K562 (cell line): ENCODE measurements at regions not wholly inside any gene's neighbourhood (a gene's known extent, or its start where the extent isn't known, plus 50 kb on each side); places are given as distances from the start of the nearest gene placed in this dataset.

ENCODE experiments used
- ATAC-seq: fragments of 200-7000 bp; cut with Tn5 transposase; 3 replicates; pipeline ENCODE4 v1.9.1; 2020; ENCODE audit warnings: moderate library complexity
- BruUV-seq: library from RNA; stranded (reverse); fragments of 400-500 nt; replicated peaks from 2 replicates; lab custom pipeline; 2021; lab: Mats Ljungman, UMichigan
- CTCF ChIA-PET: fragments of 300-600 bp; formaldehyde crosslinking; extraction: SDS; loops from one replicate; lab custom pipeline; 2021; ENCODE audit warnings: low intra/inter-chr PET ratio; lab: Yijun Ruan, JAX
- POLR2A ChIA-PET: fragments of 300-600, 350-650 bp; sonication (Branson Sonifier 250); formaldehyde crosslinking; extraction: SDS; loops from one replicate; lab custom pipeline; 2021; ENCODE audit warnings: antibody characterized with exemption, inconsistent platforms; lab: Yijun Ruan, JAX
- DNase-seq, 4 experiments: peaks; one replicate each; pipeline versions ENCODE4 v3.0.0 to v3.0.0-alpha.2; 2011 to 2018; ENCODE audit warnings: low spot score in 3 of 4, mixed read lengths in 3 of 4; ENCODE audit errors: extremely low read depth in 1 of 4
- FAIRE-seq: peaks from 2 replicates; lab custom pipeline; 2011; peaks lifted over from hg19 to GRCh38; lab: Jason Lieb, UNC
- H2AFZ ChIP-seq: 2 replicates; pipeline ENCODE4 v1.6.0; 2011; ENCODE audit warnings: low read depth, low read length, control low read depth, inconsistent platforms
- H3K27ac ChIP-seq: fragments of 200-600 bp; 3 replicates; pipeline ENCODE4 v1.8.0; 2011; ENCODE audit warnings: low read depth, mild to moderate bottlenecking, control low read depth, inconsistent platforms, low read length, moderate library complexity, mixed read lengths; ENCODE audit errors: extremely low read depth
- H3K27me3 ChIP-seq, 2 experiments: fragments of 300-600 bp in 1 of 2; 2 replicates in 1 of 2; 3 replicates in 1 of 2; pipeline versions ENCODE4 v1.6.0 to v1.8.0; 2011; ENCODE audit warnings: inconsistent platforms in 2 of 2, low read length in 2 of 2, mild to moderate bottlenecking in 1 of 2, mixed read lengths in 1 of 2, moderate library complexity in 1 of 2; ENCODE audit not compliant: control insufficient read depth in 2 of 2, insufficient read depth in 2 of 2
- H3K36me3 ChIP-seq: fragments of 300-600 bp; 3 replicates; pipeline ENCODE4 v1.8.0; 2011; ENCODE audit warnings: mild to moderate bottlenecking, low read length, inconsistent platforms; ENCODE audit not compliant: control insufficient read depth, insufficient read depth
- H3K4me1 ChIP-seq, 2 experiments: fragments of 200-600 bp in 1 of 2; replicated peaks in 1 of 2; 2 replicates in 1 of 2; 3 replicates in 1 of 2; pipeline versions ENCODE4 v1.5.1 to v1.8.0; 2011; ENCODE audit warnings: inconsistent platforms in 2 of 2, low read length in 2 of 2, mild to moderate bottlenecking in 1 of 2, mixed read lengths in 1 of 2, moderate library complexity in 1 of 2; ENCODE audit not compliant: control insufficient read depth in 2 of 2, insufficient read depth in 2 of 2
- H3K4me2 ChIP-seq: 2 replicates; pipeline ENCODE4 v1.6.1; 2011; ENCODE audit warnings: low read length, control low read depth, inconsistent platforms, mixed read lengths; ENCODE audit not compliant: insufficient read depth
- H3K4me3 ChIP-seq: fragments of 200-600 bp; sonication (generic), shearing (Covaris generic); 2 replicates; pipeline ENCODE4 v1.5.1; 2016; ENCODE audit warnings: control low read depth, inconsistent platforms
- H3K79me2 ChIP-seq: fragments of 200-600 bp; 3 replicates; pipeline ENCODE4 v1.8.0; 2011; ENCODE audit warnings: low read length, inconsistent platforms; ENCODE audit not compliant: control insufficient read depth, insufficient read depth
- H3K9ac ChIP-seq, 2 experiments: 2 replicates each; pipeline versions ENCODE4 v1.6.0 to v1.6.1; 2011; ENCODE audit warnings: low read depth in 2 of 2, low read length in 2 of 2, control low read depth in 1 of 2, inconsistent platforms in 1 of 2, mild to moderate bottlenecking in 1 of 2, mixed read lengths in 1 of 2; ENCODE audit not compliant: insufficient read depth in 1 of 2
- H3K9me1 ChIP-seq: one replicate; pipeline ENCODE4 v1.6.0; 2011; ENCODE audit warnings: inconsistent platforms, mild to moderate bottlenecking, low read length, moderate library complexity; ENCODE audit not compliant: control insufficient read depth, insufficient read depth
- H3K9me3 ChIP-seq: replicated peaks from 2 replicates; pipeline ENCODE4 v1.5.1; 2011; ENCODE audit warnings: low read depth, low read length, inconsistent platforms; ENCODE audit not compliant: control insufficient read depth, insufficient read depth
- H4K20me1 ChIP-seq: replicated peaks from 2 replicates; pipeline ENCODE4 v1.6.1; 2011; ENCODE audit warnings: low read length, inconsistent platforms, mixed read lengths; ENCODE audit not compliant: control insufficient read depth, insufficient read depth
- ETV5 ChIP-seq: sonication (generic); formaldehyde crosslinking; IDR thresholded peaks from 2 replicates; pipeline ENCODE4 v1.4.0; 2020; ENCODE audit warnings: low read depth, mild to moderate bottlenecking, missing genetic modification reagents
- MAFG ChIP-seq: fragments of 450-650 bp; conservative IDR thresholded peaks from 2 replicates; pipeline ENCODE4 v1.6.1; 2016; ENCODE audit warnings: missing genetic modification characterization, missing compliant biosample characterization
- POLR2B ChIP-seq: fragments of 450-650 bp; IDR thresholded peaks from 2 replicates; pipeline ENCODE4 v1.6.1; 2018; ENCODE audit warnings: low read depth; ENCODE audit not compliant: partially characterized antibody
- SREBF2 ChIP-seq: sonication (generic); formaldehyde crosslinking; IDR thresholded peaks from 2 replicates; pipeline ENCODE4 v1.4.0; 2020; ENCODE audit warnings: mild to moderate bottlenecking, missing genetic modification reagents
- TAF9B ChIP-seq: fragments of 450-650 bp; IDR thresholded peaks from 2 replicates; pipeline ENCODE4 v1.6.1; 2018; ENCODE audit warnings: mild to moderate bottlenecking; ENCODE audit not compliant: partially characterized antibody
- WGBS: fragments of 100-300 bp; shearing (Covaris generic); methylation state at CpG from one replicate; pipeline ENCODE4 v1.1.6; 2016; ENCODE audit warnings: low coverage, mixed read lengths; ENCODE audit not compliant: insufficient coverage; ENCODE audit errors: missing lambda C conversion rate; 5-methylcytosine and 5-hydroxymethylcytosine counted together
- in situ Hi-C: fragments of 300-500 bp; cut with MboI; formaldehyde crosslinking; loops from 4 replicates; pipeline ENCODE4 v1.15.0; 2018; ENCODE audit warnings: inconsistent platforms, mixed read lengths
- intact Hi-C: fragments of 100-400 bp; cut with micrococcal nuclease; formaldehyde crosslinking; loops from 2 replicates; pipeline ENCODE4 v1.14.2; 2022
- TF ChIP-seq, protein P1 (sequence below): fragments of 200-800 bp; sonication (Bioruptor generic); IDR thresholded peaks from 2 replicates; pipeline ENCODE4 v1.6.1; 2016; ENCODE audit warnings: missing genetic modification characterization, missing compliant biosample characterization
- TF ChIP-seq, protein P2 (sequence below), 2 experiments: fragments of 450-650 bp in 1 of 2; sonication (generic) in 1 of 2; formaldehyde crosslinking in 1 of 2; IDR thresholded peaks in 1 of 2; conservative IDR thresholded peaks in 1 of 2; 2 replicates each; pipeline versions ENCODE4 v1.6.1 to v1.8.1; 2016 to 2023; ENCODE audit warnings: mild to moderate bottlenecking in 2 of 2, moderate library complexity in 2 of 2, inconsistent platforms in 1 of 2, missing genetic modification reagents in 1 of 2
- TF ChIP-seq, protein P3 (sequence below), 3 experiments: fragments of 200-800 bp in 1 of 3; sonication (Bioruptor generic) in 1 of 3; sonication (generic) in 1 of 3; formaldehyde crosslinking in 1 of 3; IDR thresholded peaks; 2 replicates each; pipeline versions ENCODE4 v1.6.1 to v1.8.0; 2016 to 2022; ENCODE audit warnings: mild to moderate bottlenecking in 2 of 3, missing compliant biosample characterization in 2 of 3, missing genetic modification characterization in 2 of 3, missing genetic modification reagents in 1 of 3

DNA sequence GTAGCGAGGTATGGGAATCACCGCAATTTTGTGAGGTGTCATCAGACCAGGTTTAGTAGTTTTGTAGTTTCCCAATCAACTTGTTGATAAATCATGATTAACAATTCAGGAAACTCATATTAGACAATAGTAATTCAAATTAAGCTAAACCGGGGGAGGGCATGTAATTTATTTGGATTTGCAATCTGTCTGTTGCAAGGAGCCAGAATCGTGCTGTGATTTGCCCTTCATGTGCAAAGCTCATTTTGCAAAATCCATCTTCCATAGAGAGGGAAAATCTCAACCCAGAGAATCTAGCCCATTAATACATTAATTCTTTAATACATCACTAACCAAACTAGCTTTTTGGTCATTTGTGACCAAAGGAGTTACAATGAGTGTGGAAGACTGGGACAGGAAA, 164.7 kb upstream of the TRPM3 start:
- no peak for TF ChIP-seq POLR2B
- no peak for TF ChIP-seq TAF9B
- TF ChIP-seq, protein P1, sequence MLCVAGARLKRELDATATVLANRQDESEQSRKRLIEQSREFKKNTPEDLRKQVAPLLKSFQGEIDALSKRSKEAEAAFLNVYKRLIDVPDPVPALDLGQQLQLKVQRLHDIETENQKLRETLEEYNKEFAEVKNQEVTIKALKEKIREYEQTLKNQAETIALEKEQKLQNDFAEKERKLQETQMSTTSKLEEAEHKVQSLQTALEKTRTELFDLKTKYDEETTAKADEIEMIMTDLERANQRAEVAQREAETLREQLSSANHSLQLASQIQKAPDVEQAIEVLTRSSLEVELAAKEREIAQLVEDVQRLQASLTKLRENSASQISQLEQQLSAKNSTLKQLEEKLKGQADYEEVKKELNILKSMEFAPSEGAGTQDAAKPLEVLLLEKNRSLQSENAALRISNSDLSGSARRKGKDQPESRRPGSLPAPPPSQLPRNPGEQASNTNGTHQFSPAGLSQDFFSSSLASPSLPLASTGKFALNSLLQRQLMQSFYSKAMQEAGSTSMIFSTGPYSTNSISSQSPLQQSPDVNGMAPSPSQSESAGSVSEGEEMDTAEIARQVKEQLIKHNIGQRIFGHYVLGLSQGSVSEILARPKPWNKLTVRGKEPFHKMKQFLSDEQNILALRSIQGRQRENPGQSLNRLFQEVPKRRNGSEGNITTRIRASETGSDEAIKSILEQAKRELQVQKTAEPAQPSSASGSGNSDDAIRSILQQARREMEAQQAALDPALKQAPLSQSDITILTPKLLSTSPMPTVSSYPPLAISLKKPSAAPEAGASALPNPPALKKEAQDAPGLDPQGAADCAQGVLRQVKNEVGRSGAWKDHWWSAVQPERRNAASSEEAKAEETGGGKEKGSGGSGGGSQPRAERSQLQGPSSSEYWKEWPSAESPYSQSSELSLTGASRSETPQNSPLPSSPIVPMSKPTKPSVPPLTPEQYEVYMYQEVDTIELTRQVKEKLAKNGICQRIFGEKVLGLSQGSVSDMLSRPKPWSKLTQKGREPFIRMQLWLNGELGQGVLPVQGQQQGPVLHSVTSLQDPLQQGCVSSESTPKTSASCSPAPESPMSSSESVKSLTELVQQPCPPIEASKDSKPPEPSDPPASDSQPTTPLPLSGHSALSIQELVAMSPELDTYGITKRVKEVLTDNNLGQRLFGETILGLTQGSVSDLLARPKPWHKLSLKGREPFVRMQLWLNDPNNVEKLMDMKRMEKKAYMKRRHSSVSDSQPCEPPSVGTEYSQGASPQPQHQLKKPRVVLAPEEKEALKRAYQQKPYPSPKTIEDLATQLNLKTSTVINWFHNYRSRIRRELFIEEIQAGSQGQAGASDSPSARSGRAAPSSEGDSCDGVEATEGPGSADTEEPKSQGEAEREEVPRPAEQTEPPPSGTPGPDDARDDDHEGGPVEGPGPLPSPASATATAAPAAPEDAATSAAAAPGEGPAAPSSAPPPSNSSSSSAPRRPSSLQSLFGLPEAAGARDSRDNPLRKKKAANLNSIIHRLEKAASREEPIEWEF = no peak
- no peak for TF ChIP-seq MAFG (tag)
- TF ChIP-seq, protein P2, sequence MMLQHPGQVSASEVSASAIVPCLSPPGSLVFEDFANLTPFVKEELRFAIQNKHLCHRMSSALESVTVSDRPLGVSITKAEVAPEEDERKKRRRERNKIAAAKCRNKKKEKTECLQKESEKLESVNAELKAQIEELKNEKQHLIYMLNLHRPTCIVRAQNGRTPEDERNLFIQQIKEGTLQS (IDR thresholded peaks at IDR 0.05) = no peak
- TF ChIP-seq, protein P2 (CRISPR knock-in tag; conservative IDR thresholded peaks at IDR 0.05) = no peak
- TF ChIP-seq SREBF2 (CRISPR knock-in tag) = no peak
- TF ChIP-seq, protein P3, sequence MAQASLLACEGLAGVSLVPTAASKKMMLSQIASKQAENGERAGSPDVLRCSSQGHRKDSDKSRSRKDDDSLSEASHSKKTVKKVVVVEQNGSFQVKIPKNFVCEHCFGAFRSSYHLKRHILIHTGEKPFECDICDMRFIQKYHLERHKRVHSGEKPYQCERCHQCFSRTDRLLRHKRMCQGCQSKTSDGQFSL (CRISPR knock-in tag; IDR thresholded peaks at IDR 0.05) = no peak
- TF ChIP-seq, protein P3 (tag; IDR thresholded peaks at IDR 0.05) = no peak
- TF ChIP-seq ETV5 (CRISPR knock-in tag) = no peak
- TF ChIP-seq, all 486 proteins: peak for 0
- intact Hi-C loops (loop anchor here (5.0 to 10.0 kb wide), 3 partner anchors 239 to 531 kb away; no protein-coding TSS in a partner anchor), in situ Hi-C loops (loop anchor here (25.0 kb wide), 2 partner anchors 526 to 726 kb away; no protein-coding TSS in a partner anchor)
- no peaks in the 10 kb centered on the region for H4K20me1 ChIP-seq
- H3K9me1 ChIP-seq = no peaks in the 10 kb centered on the region
- no peak overlapping the region for H3K4me2 ChIP-seq
- no peaks in the 10 kb centered on the region for H3K79me2 ChIP-seq
- H3K27me3 ChIP-seq = no peaks in the 10 kb centered on the region
- no peak for ATAC-seq
- H3K36me3 ChIP-seq = no peaks in the 10 kb centered on the region
- DNase-seq = no peak
- POLR2A ChIA-PET = no interaction called here
- no peak overlapping the region for H2AFZ ChIP-seq
- no peak overlapping the region for H3K4me3 ChIP-seq
- no TSS peak for BruUV-seq
- H3K4me1 ChIP-seq = no peaks in the 10 kb centered on the region
- 7% methylated on average over 4 of the region's 4 CpGs for WGBS
- H3K9ac ChIP-seq = no peak overlapping the region
- CTCF ChIA-PET = no interaction called here
- no peak overlapping the region for H3K27ac ChIP-seq
- H3K9me3 ChIP-seq = no peaks in the 10 kb centered on the region
- no peak for FAIRE-seq
